AG04450 (cell line): ENCODE measurements at regions not wholly inside any gene's neighbourhood (a gene's known extent, or its start where the extent isn't known, plus 50 kb on each side); places are given as distances from the start of the nearest gene placed in this dataset.

Source experiments
- CTCF ChIA-PET: fragments of 300-600, 350-600 bp; formaldehyde crosslinking; extraction: SDS; loops from one replicate; lab custom pipeline; 2022; ENCODE audit warnings: antibody characterized with exemption, inconsistent platforms; lab: Charles Lee
- POLR2A ChIA-PET: fragments of 350-600 bp; formaldehyde crosslinking; extraction: SDS; loops from one replicate; lab custom pipeline; 2021; ENCODE audit warnings: antibody characterized with exemption, inconsistent platforms; lab: Yijun Ruan, JAX
- DNase-seq: peaks from one replicate; pipeline ENCODE4 v3.0.0-alpha.2; 2011; ENCODE audit warnings: low read depth, low spot score
- H3K27ac ChIP-seq: one replicate; pipeline ENCODE4 v1.5.1; 2012; ENCODE audit warnings: low read depth, low read length, control low read depth
- H3K27me3 ChIP-seq: one replicate; pipeline ENCODE4 v1.6.0; 2012; ENCODE audit warnings: low read length; ENCODE audit not compliant: control insufficient read depth, insufficient read depth
- H3K4me3 ChIP-seq: 2 replicates; pipeline ENCODE4 v1.5.1; 2011; ENCODE audit warnings: mild to moderate bottlenecking, low read depth, low read length, control low read depth
- H3K9me3 ChIP-seq: 2 replicates; pipeline ENCODE4 v1.5.1; 2012; ENCODE audit warnings: low read length; ENCODE audit not compliant: control insufficient read depth, insufficient read depth
- TF ChIP-seq, protein P1 (sequence below): IDR thresholded peaks from 2 replicates; pipeline ENCODE4 v1.5.1; 2011; ENCODE audit warnings: low read depth, low read length, control low read depth, inconsistent platforms

GRCh38 chr1:244273262-244273844, 178.4 kb downstream of the ADSS2 start:
- DNase-seq = no peak
- Histone ChIP-seq H3K4me3 (peak overlapping the region; percentile 41), H3K27ac (peak overlapping the region; percentile 90), H3K9me3 (peaks cover 14% of the 10 kb centered on the region), H3K27me3 (no peaks in the 10 kb centered on the region)
- ChIA-PET POLR2A (interaction anchor here (0.7 kb wide), 1 partner anchor 793 kb away, joined by 3 read pairs; no protein-coding TSS in a partner anchor), CTCF (interaction anchor here (0.6 to 2.4 kb wide), 32 partner anchors 12 to 937 kb away, joined by 3 to 18 read pairs (median 3); partner anchors contain the start of gene ZBTB18)
- TF ChIP-seq, protein P1, sequence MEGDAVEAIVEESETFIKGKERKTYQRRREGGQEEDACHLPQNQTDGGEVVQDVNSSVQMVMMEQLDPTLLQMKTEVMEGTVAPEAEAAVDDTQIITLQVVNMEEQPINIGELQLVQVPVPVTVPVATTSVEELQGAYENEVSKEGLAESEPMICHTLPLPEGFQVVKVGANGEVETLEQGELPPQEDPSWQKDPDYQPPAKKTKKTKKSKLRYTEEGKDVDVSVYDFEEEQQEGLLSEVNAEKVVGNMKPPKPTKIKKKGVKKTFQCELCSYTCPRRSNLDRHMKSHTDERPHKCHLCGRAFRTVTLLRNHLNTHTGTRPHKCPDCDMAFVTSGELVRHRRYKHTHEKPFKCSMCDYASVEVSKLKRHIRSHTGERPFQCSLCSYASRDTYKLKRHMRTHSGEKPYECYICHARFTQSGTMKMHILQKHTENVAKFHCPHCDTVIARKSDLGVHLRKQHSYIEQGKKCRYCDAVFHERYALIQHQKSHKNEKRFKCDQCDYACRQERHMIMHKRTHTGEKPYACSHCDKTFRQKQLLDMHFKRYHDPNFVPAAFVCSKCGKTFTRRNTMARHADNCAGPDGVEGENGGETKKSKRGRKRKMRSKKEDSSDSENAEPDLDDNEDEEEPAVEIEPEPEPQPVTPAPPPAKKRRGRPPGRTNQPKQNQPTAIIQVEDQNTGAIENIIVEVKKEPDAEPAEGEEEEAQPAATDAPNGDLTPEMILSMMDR = no peak

GRCh38 chr1:244273845-244274619, 177.7 kb downstream of the ADSS2 start:
- POLR2A ChIA-PET = no interaction called here
- H3K4me3 ChIP-seq = peak overlapping the region; percentile 41
- TF ChIP-seq, protein P1 = no peak
- peaks cover 11% of the 10 kb centered on the region for H3K9me3 ChIP-seq
- DNase-seq = peak; percentile 99
- H3K27ac ChIP-seq = peak overlapping the region; percentile 90
- CTCF ChIA-PET = interaction anchor here (0.6 to 2.4 kb wide), 32 partner anchors 11 to 937 kb away, joined by 3 to 18 read pairs (median 3); partner anchors contain the start of gene ZBTB18
- H3K27me3 ChIP-seq = no peaks in the 10 kb centered on the region

GRCh38 chr1:244276646-244277045, 175.1 kb downstream of the ADSS2 start:
- TF ChIP-seq, protein P1 = no peak
- H3K4me3 ChIP-seq = no peak overlapping the region
- H3K9me3 ChIP-seq = no peaks in the 10 kb centered on the region
- H3K27ac ChIP-seq = no peak overlapping the region
- H3K27me3 ChIP-seq = no peaks in the 10 kb centered on the region
- no peak for DNase-seq
- ChIA-PET CTCF (no interaction called here), POLR2A (no interaction called here)

- H3K27me3 ChIP-seq = no peaks in the 10 kb centered on the region
- H3K9me3 ChIP-seq = peaks cover 4% of the 10 kb centered on the region; the same call in 1 of the 2 replicates
- H3K27ac ChIP-seq = no peak overlapping the region
- TF ChIP-seq, protein P1 = no peak
- no peak for DNase-seq
- no peak overlapping the region for H3K4me3 ChIP-seq
- ChIA-PET POLR2A (no interaction called here), CTCF (interaction anchor here (0.6 to 2.8 kb wide), 2 partner anchors 19 to 224 kb away, joined by 3 to 15 read pairs; no protein-coding TSS in a partner anchor)
Measured at GRCh38 chr1:244280201-244280600, 171.5 kb downstream of the ADSS2 start.
